CD4-positive, alpha-beta T cell treated with Interleukin-17A for 1 hour (primary cell): ENCODE measurements at regions not wholly inside any gene's neighbourhood (a gene's known extent, or its start where the extent isn't known, plus 50 kb on each side); places are given as distances from the start of the nearest gene placed in this dataset.

Experiments used
- DNase-seq: peaks from one replicate; pipeline ENCODE4 v3.0.0-alpha.2; 2020

- no peak for DNase-seq
Measured at GRCh38 chr5:158140120-158140731, 281.3 kb upstream of the CLINT1 start.

DNA sequence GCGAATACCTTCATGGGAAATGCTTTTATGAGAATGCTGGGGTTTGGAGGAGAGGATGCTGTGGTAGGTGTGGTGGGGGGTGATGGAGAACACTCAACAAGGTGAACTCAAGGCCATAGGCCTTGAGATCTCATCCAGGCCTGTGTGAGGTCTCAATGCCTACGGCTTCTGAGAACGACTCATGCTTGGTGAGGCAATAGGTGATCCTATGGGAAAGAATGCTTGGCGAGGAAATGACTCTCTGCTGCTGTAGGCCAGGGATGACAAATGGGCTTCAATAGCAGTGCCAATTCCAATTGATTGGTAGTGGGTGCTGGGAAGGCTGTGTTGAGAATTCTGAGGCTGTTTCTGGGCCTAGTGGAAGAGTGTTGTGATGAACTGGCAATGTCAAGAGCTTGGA lies 280.2 kb upstream of the CLINT1 start:
- DNase-seq: no peak

GRCh38 chr5:158135682-158136179 lies 276.8 kb upstream of the CLINT1 start:
- DNase-seq: no peak

DNA sequence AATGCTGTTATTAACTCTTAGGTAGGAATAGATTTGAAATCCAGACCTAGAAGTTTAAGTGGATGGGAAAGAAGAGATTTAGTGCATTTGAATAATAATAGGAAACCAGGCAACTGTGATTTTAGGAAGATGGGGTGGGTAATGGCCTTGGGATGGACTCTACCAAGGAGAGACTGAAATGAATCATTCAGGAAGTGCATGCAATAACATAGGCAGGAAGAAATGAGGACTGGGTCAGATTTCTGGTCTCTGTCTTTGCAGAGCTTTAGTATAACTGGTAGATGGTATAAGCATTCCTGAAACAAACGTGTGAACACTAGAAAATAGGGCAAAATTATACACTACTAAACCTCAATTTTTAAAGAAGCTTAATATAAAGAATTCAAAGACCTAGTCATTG lies 274.4 kb upstream of the CLINT1 start:
- DNase-seq: no peak

DNA sequence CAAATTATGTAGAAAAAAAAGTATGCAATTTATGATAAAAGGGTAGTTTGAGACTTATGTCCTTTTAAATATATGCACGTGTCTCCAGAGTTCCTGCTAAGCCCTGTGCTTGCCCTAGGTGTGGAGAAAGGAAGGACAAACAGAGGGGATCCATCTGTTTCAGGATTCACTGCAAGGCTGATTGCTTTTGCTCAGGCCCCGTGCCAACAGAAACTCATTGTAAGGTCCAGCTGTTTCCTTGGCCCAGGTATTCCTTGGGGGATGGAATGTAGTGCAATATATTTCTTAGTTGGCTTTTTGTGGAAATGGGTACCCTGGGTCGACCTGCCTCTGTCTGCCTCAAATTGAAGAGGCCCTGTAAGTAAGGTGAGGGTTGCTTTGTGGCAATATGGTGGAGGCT lies 268.6 kb upstream of the CLINT1 start:
- no peak for DNase-seq

- no peak for DNase-seq
Measured at GRCh38 chr5:158126442-158127405, 267.8 kb upstream of the CLINT1 start.

GRCh38 chr5:158124606-158125316 lies 265.8 kb upstream of the CLINT1 start:
- no peak for DNase-seq

GRCh38 chr5:158123595-158123994 lies 264.6 kb upstream of the CLINT1 start:
- DNase-seq: no peak

GRCh38 chr5:158121678-158122077 lies 262.7 kb upstream of the CLINT1 start:
- DNase-seq: no peak

- DNase-seq: no peak
Measured at GRCh38 chr5:158120760-158121159, 261.8 kb upstream of the CLINT1 start.

- DNase-seq: no peak
Measured at GRCh38 chr5:158119961-158120723, 261.2 kb upstream of the CLINT1 start.

DNA sequence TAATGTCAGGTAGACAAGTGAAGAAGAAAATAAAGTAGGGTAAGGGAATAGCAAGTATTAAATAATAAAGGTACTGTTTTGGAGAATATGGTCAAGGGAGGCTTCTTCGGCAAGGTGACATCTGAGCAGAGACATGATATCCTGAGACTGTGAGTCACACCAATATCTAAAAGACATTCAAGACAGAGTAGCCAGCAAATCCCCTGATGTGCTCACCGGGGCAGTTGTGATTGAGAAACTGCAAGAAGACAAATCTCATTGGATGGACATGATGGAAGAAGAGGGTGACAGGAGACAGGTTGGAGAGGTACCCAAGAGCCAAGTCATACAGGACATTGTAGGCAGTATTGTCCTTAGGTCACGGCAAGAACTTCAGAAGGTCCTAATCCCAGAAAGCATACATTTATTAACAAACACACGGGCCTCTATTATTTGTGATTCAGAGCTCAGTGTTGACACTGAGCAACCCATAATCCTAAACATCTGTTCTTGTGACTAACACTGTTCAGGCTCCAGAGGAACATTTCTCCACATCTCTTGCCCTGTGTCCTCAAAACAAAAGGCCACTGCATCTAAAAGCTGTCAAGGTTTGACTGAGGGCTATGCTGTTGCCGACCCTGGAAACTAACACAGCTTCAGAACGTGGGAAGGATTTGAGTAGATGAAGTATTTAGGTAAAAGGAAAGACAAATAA lies 258.7 kb upstream of the CLINT1 start:
- no peak for DNase-seq

DNA sequence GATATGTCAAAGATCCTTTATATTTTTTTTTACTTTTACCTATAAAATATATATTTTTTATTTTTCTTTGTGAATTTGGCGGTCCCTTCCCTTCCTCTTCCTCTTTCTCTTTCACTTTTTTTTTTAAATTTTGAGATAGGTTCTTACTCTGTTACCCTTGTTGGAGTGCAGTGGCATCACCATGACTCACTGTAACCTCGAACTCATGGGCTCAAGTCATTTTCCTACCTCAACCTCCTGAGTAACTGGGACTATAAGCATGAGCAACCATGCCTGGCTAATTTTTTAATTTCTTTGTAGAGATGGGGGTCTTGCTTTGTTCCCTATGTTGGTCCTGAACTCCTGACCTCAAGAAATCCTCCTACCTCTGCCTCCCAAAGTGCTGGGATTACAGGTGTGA lies 258.0 kb upstream of the CLINT1 start:
- no peak for DNase-seq

DNA sequence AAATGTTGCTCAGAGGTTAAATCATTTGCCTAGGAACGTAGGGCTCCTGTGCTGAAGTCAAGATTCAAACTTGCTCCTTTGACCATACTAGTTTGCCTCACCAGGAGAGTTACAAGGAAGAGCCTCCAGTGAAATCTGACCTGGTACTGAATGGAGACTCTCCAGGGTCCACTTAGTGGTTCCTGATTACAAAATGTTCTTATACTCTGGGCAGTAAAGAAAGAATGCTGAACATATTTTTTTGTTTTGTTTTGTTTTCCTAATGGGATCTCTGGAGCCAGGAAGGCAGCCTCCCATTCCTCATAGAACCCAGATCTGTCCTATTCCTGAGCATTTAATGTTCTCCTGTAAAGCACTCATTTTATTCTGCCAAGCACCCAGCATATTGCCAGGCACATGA lies 256.5 kb upstream of the CLINT1 start:
- no peak for DNase-seq

GRCh38 chr5:158108177-158108576 lies 249.2 kb upstream of the CLINT1 start:
- no peak for DNase-seq

DNA sequence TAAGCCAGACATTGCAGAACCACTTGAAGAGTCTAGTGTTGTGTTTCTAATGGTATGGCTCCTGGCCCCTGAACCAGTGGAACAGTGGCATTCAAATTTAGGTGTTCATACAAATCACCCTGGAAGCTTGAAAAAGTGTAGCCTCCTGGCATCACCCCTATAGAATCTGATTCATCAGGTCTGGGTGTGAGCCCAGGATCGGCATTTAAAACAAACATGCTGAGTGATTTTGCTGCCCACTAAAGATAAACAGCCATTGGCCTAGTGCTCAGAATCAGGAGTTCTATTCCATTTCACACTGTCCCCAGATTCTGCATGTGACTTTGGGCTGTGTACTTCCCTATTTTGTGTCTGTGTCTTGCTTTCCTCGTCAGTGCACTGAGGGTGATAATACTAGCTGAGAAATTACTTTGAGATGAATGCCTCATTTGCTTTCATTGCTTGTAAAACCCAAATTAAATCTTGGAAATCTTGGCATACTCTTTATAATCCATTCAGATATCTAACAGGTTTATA lies 241.5 kb upstream of the CLINT1 start:
- DNase-seq: no peak

DNA sequence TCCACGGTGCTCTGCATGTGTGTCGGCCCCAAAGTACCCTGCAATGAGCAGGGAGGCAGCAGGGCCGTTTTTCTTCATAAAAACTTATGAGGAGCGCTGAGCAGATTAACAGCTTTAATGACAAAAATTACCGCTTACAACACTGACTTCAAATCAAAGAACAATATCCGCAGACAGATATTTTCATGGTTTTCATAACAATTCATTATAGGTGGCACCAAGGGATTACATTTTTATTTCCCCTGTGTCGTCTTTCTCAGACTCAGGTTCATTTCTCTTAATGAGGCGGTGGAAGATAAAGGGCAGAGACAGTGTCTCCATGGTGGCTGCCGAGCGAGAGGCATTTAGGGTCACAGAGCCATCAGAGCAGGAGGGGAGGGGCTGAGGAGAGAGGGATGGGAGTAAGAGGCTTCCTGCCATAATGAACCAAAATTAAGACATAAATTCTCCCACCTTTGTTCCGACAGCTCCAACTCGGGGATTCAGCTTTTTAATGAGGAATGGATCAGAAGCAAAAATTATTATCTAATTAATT lies 240.7 kb upstream of the CLINT1 start:
- DNase-seq: no peak

DNA sequence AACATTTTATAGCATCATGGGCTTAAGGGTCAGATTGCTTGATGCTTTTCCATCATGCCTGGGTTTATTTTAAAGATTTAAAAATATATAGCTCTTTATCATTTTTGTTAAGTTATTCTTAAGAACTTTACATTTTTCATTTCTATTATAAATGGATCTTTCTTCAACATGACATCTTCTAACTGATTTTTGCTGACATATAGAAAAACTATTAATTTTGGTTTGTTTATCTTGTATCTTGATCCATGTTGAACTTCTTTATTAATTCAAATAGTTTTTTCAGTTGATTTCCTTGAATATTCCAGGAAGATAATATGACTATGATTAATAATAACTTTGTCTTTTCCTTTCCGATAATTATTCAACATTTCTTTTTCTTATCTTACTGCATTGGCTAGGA lies 237.9 kb upstream of the CLINT1 start:
- no peak for DNase-seq

DNA sequence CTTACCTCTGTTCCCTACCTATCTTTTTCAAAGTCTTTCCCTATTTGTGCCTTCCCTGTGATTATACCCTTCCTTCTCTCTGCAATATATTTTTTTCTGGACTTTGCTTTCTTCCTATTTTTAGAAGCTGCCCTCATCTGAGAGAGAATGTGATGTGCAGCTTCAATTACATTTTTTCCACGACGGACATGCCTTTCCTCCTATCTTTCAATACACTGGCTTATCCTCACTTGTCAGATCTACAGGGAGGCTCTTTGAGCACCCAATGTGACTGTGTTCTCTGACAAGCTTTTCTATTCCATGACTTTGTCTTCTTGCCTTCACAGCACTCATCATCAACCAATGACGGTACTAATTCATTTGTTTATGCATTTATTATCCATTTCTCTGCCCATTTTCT lies 227.9 kb upstream of the CLINT1 start:
- DNase-seq: no peak

DNA sequence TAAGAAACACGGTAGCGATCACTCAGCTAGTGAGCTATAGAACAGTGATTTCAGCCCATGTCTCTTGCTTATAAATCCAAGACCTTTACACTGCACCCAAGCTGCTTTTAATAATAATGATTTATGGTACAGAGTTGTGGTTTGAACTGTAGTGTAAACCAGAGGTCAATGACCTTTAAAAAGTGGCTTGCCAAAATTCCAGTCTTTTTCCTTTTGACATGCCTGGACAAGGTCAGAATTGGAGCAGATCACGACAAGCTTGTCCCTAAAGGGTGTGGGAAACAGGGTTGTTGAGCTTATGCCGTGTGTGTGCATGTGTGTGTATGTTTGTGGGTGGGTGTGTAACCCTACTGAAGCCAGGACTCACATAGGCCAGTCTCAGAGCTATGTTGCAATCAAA lies 225.3 kb upstream of the CLINT1 start:
- DNase-seq: no peak

- DNase-seq: no peak
Measured at GRCh38 chr5:158082696-158083287, 223.8 kb upstream of the CLINT1 start.
